ENCODE measurements at regions not wholly inside any gene's neighbourhood (a gene's known extent, or its start where the extent isn't known, plus 50 kb on each side); places are given as distances from the start of the nearest gene placed in this dataset.

- H3K4me1 ChIP-seq (ENCODE audit: control insufficient read depth, extremely low read depth, insufficient read depth, low read length): no peaks in the 10 kb centered on the region
- no peak overlapping the region for H3K4me2 ChIP-seq (ENCODE audit: extremely low read depth, insufficient read depth, low read length)
- no peak overlapping the region for H3K4me3 ChIP-seq (replicated peaks in 1 of 4; ENCODE audit: control extremely low read depth in 1 of 4, insufficient read depth in 1 of 4, low read depth in 3 of 4, low read length in 4 of 4)
- no peak overlapping the region for H3K27ac ChIP-seq (ENCODE audit: insufficient read depth, low read length)
- DNase-seq (ENCODE audit: low read depth in 2 of 2): no peak
- H4K20me1 ChIP-seq (ENCODE audit: control insufficient read depth, extremely low read depth, insufficient read depth, low read length): no peaks in the 10 kb centered on the region
- H3K9me3 ChIP-seq (ENCODE audit: control insufficient read depth, insufficient read depth, low read depth, low read length): no peaks in the 10 kb centered on the region
- no peaks in the 10 kb centered on the region for H3K27me3 ChIP-seq (ENCODE audit: control insufficient read depth, insufficient read depth, low read length)
- no peak overlapping the region for H2AFZ ChIP-seq (ENCODE audit: low read length)
- H3K36me3 ChIP-seq (ENCODE audit: control insufficient read depth, insufficient read depth, low read length): no peaks in the 10 kb centered on the region
- TF ChIP-seq CTCF (conservative IDR thresholded peaks at IDR 0.05 in 1 of 2, IDR thresholded peaks at IDR 0.05 in 1 of 2; ENCODE audit: low read depth in 1 of 2, low read length in 2 of 2) (no peak), EZH2 (IDR thresholded peaks at IDR 0.05; ENCODE audit: low read length, missing control alignments) (no peak)
- H3K9ac ChIP-seq (ENCODE audit: insufficient read depth, low read length): no peak overlapping the region
- H3K79me2 ChIP-seq (ENCODE audit: control insufficient read depth, insufficient read depth, low read length): no peaks in the 10 kb centered on the region
Observed at GRCh38 chr14:105971593-105972500, 445.5 kb downstream of the TMEM121 start.

GRCh38 chr14:105974902-105975301, 448.5 kb downstream of the TMEM121 start:
- H4K20me1 ChIP-seq (ENCODE audit: control insufficient read depth, extremely low read depth, insufficient read depth, low read length): no peaks in the 10 kb centered on the region
- no peak overlapping the region for H3K27ac ChIP-seq (ENCODE audit: insufficient read depth, low read length)
- no peaks in the 10 kb centered on the region for H3K36me3 ChIP-seq (ENCODE audit: control insufficient read depth, insufficient read depth, low read length)

More at GRCh38 chr14:105974902-105975301, 448.5 kb downstream of the TMEM121 start:
- H3K79me2 ChIP-seq (ENCODE audit: control insufficient read depth, insufficient read depth, low read length): no peaks in the 10 kb centered on the region
- H3K4me2 ChIP-seq (ENCODE audit: extremely low read depth, insufficient read depth, low read length): no peak overlapping the region
- no peak for TF ChIP-seq CTCF (conservative IDR thresholded peaks at IDR 0.05 in 1 of 2, IDR thresholded peaks at IDR 0.05 in 1 of 2; ENCODE audit: low read depth in 1 of 2, low read length in 2 of 2)
- TF ChIP-seq EZH2 (IDR thresholded peaks at IDR 0.05; ENCODE audit: low read length, missing control alignments): no peak
- H3K9ac ChIP-seq (ENCODE audit: insufficient read depth, low read length): no peak overlapping the region
- DNase-seq (ENCODE audit: low read depth in 2 of 2): no peak
- no peak overlapping the region for H2AFZ ChIP-seq (ENCODE audit: low read length)
- no peaks in the 10 kb centered on the region for H3K9me3 ChIP-seq (ENCODE audit: control insufficient read depth, insufficient read depth, low read depth, low read length)
- no peaks in the 10 kb centered on the region for H3K4me1 ChIP-seq (ENCODE audit: control insufficient read depth, extremely low read depth, insufficient read depth, low read length)
- H3K27me3 ChIP-seq (ENCODE audit: control insufficient read depth, insufficient read depth, low read length): no peaks in the 10 kb centered on the region
- H3K4me3 ChIP-seq (replicated peaks in 1 of 4; ENCODE audit: control extremely low read depth in 1 of 4, insufficient read depth in 1 of 4, low read depth in 3 of 4, low read length in 4 of 4): no peak overlapping the region
